Jurkat, Clone E6-1 (cell line): ENCODE measurements at regions not wholly inside any gene's neighbourhood (a gene's known extent, or its start where the extent isn't known, plus 50 kb on each side); places are given as distances from the start of the nearest gene placed in this dataset.
A peak's percentile ranks its signal among the peaks of the same experiment; 100 is the strongest.
"Not testable (repeated sequence)": the region's sequence is repeated elsewhere in the genome, so short reads cannot be mapped to it uniquely, and the experiment has no call there.

Source experiments
- DNase-seq: peaks from one replicate; pipeline ENCODE4 v3.0.0-alpha.2; 2011; ENCODE audit warnings: low read depth, low spot score
- H3K4me3 ChIP-seq: 2 replicates; pipeline ENCODE4 v1.5.1; 2011; ENCODE audit warnings: mild to moderate bottlenecking, low read length, control low read depth, moderate library complexity

DNA sequence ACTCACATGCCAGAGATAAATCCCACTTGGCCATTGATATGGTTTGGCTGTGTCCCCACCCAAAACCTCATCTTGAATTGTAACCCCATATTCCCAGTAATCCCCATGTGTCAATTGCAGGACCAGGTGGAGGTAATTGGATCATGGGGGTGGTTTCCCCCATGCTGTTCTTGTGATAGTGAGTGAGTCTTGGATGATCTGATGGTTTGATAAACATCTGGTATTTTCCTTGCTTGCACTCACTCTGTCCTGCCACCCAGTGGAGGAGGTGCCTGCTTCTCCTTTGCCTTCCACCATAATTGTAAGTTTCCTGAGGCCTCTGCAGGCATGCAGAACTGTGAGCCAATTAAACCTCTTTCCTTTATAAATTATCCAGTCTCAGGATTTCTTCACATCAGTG, 50.4 kb upstream of the B3GAT2 start:
- DNase-seq, H3K4me3 ChIP-seq: not testable (repeated sequence)

DNA sequence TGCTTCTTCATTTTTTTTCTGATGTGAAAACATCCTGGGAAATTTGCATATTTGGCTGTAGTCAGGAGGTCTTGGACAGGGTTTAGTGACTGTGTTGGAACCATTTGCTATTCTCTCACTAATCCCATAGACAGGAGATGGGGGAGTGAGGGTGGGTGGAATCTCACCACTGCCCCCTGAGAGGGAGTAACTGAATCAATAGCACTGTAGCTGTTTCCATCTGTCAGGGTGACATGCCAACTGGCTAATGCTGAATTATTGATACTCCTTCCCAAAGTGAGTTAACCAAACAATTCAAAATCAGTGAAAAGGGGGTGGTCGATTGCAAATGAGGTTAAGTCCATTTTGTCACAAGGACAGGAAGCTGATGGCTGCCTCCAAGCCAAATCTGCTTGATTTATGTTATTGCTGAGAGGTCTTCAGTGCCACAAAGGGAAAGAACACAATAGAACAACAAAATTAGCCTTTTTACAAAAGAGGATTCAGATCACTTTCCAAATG, 55.1 kb upstream of the B3GAT2 start:
- no peak overlapping the region for H3K4me3 ChIP-seq
- no peak for DNase-seq

DNA sequence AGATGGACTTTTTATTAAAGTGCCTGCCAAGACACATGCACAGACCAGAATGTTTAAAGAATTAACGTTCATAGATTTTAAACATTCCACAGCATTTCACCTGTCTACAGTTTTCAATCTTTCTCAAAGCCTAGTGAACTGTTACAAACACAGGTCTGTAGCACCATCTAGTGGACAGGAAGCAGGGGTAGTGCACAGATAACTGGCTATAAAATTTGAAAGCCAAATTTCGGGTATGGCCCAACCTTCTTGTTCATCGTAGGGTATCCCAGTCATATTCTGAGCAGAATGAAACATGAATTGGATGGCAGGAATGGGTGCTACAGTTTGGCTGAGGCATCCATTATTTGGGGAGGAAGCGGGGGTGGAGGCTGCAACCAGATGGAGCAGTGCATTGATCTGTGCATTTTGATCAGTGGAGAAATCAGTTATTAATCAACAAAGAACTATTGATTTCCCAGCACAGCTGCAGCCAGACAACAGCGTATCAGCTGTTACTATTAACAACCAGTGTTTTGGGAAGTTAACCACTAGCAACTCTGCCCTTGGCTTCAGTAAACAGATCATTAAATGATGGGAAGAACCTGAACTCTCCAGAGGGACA, 56.1 kb upstream of the B3GAT2 start:
- DNase-seq = peak; percentile 43
- H3K4me3 ChIP-seq = no peak overlapping the region

DNA sequence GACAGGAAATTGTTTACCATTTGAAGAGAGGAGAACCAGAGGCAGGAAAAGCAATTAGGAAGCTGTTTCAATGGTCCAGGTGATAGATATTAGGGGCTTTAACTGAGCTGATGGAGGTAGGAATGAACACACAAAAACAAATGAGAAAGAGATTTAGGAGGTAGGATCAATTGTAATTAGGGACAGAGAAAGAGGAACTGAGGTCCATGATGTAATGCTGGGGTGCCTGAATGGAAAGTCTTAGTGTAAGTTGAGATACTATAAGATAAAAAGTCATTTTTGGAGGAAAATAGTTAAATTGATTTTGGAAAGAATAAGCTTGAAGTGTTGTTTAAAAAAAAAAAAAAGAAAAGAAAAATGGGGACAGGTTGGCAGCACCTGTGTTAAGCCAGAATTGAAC, 58.5 kb upstream of the B3GAT2 start:
- no peak overlapping the region for H3K4me3 ChIP-seq
- DNase-seq = no peak

DNA sequence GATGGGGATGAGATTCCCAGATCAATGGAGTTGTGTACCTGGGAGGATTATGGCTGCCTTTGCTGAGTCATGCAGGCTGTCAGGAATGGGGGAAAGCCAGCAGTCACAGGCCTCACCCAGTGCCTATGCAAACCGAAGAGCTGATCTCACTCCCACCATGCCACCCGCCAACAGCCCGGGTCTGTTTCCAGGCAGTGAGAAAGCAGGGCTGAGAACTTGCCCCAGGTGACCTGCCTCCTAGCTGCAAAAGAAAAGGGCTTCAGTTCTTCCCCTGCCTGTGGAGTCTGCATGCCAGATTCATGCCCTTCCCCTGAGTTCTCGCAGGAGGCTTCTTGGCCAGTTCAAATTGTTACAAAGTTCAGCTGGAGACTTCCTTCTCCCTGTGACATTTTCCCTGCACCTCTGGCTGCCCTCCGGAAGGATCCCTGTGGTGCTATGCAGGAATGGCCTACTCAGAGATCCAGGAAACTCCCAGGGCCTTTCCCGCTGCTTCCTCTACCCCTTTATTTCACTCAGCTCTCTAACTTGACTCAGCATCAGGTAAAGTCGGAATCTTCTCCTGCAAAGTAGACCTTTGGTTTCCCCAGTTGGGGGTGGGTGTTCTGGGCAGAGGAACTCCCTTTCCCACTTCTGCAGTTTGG, 71.5 kb upstream of the B3GAT2 start:
- DNase-seq = no peak
- H3K4me3 ChIP-seq = no peak overlapping the region

DNA sequence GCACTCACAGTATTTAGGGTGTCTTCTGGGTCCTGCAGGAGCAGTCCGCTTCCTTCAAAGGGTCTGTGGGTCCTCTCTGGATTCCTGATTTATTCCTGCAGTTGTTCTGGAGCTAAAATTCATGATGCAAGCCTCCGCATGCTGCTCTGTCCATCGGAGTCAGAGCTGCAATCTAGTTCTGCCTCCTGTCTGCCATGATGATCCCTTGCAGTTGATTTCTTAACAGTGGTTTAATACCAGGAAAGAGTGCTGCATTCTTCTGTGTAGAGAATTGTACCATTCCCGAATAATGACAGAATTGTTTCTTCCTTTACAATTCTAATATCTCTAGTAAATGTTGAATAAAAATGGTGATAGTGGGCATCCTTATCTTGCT, 72.0 kb upstream of the B3GAT2 start:
- no peak for DNase-seq
- H3K4me3 ChIP-seq = no peak overlapping the region

DNA sequence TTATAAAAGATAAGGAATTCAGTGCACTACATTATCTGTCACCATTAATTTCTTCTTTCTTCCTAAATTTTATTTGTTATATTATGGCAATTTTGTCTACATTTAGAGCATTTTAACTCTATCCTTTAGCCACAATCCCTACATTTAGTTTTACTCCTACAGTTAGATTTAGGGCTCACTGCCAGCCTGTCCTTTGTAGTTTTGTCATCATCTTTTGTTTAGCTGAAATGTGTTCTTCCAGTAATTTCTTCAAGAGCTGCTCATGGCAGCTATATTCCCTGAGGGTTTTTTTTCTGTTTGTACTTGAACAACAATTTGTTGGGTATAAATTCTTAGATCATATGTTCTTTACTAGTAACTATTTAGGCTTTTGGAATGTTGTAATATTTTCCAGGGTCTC, 72.7 kb upstream of the B3GAT2 start:
- no peak overlapping the region for H3K4me3 ChIP-seq
- DNase-seq = no peak

DNA sequence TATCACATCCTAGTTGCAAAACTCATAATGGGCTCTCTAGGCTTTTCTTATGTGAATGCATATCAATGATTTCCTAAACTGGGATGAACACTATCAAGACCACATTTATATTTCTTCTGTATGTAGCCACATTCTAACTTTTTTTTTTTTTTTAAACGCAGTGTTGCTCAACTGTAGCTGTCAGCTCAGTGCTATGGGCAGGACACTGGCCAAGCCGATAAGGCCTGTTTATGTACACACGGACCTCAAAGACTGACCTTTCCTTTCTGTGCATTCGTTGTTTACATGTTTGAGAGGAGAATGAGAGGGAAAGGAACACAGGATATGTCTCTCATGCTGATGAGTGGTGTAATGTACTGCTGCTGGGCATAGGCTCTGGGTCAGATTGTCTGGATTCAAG, 75.1 kb upstream of the B3GAT2 start:
- DNase-seq = no peak

DNA sequence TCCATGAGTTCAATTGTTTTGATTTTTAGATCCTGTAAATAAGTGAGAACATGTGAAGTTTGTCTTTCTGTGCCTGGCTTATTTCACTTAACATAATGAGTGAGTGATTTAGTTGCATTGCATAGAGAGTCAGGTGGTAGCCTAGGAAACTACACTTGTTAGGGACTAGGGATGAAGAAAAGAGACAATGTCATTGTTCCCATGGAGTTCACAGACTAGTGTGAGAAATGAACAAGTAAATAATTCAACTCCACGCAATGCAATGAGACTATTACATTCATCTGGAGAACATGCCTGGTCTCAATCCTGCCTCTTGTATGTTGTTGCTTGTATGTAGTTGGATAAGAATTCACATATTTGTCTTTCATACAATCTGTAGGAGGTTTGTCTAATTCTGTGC, 76.3 kb upstream of the B3GAT2 start:
- no peak overlapping the region for H3K4me3 ChIP-seq
- no peak for DNase-seq

More for the DNA sequence above, 75.1 kb upstream of the B3GAT2 start:
- H3K4me3 ChIP-seq = no peak overlapping the region

DNA sequence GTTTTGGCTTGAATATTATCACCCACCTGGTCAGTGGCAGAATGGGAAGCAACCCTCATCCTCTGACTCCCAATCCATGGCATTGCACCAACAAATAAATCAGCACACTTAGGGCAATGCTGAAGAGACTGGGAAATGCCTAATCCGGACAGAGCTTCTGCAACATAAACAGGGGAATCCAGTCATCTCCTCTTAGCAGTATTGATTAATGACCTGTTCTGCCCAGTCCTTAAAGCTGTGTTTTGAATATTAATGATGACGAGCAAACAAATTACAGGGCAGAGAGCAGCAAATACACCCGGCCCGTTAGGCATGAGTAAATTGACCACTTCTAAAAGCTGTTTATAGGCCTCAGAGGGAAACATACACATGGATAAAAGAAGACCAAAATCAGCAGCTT, 77.0 kb upstream of the B3GAT2 start:
- DNase-seq = no peak
- no peak overlapping the region for H3K4me3 ChIP-seq

DNA sequence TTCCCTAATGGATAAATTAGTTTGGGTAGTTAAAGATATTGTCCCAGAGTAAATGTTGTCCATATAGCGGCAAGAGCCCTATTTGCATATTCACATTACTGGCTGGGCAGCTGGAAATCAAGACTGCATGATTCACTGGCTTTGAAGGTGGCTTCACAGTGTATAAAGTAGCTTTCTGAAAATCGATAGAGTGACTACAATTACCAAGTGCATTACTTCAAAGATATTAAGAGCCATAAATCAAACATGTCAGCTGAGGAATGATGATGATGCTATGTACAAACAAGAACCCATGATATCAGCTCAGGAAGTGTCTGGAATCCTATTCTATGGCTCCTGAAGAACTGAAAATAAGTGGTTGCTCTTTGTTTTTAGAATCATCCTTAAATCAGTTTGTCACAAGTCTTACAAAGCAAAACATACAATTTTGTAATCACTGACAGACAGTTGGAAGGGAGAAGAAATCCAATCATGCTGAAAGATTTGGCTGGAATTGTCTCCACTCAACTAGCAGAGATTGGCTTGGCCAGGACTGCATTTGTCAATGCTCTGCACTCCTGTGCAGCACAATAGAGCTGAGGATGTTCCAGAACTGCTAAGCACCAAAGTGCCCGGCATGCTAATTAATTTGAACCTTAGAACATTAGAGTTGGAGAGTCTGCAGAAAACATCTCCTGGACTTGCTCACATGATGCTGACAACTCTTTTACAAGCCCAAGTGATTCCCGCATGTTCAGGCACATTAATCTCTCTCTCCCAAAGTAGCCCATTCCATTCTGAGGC, 77.9 kb upstream of the B3GAT2 start:
- no peak overlapping the region for H3K4me3 ChIP-seq
- no peak for DNase-seq

DNA sequence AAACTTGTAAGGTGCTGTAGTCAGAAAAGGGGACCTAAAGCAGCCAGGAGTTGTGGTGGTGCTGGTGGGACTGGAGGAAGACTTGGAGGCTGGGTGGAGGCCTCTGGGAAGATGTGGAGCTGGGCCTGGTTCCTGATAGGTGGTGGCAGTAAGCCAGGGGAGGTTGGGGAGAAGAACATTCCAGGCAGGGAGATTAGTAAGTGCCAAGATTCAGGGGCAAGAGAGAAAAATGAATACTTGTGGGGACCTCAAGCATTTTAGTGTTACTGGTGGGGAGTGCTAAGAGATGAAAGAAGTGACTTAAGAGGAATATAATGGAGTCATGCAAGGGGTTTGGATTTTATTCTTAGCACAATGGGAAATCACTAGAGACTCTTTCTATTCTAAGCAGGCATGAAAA, 79.0 kb upstream of the B3GAT2 start:
- H3K4me3 ChIP-seq = no peak overlapping the region
- no peak for DNase-seq

DNA sequence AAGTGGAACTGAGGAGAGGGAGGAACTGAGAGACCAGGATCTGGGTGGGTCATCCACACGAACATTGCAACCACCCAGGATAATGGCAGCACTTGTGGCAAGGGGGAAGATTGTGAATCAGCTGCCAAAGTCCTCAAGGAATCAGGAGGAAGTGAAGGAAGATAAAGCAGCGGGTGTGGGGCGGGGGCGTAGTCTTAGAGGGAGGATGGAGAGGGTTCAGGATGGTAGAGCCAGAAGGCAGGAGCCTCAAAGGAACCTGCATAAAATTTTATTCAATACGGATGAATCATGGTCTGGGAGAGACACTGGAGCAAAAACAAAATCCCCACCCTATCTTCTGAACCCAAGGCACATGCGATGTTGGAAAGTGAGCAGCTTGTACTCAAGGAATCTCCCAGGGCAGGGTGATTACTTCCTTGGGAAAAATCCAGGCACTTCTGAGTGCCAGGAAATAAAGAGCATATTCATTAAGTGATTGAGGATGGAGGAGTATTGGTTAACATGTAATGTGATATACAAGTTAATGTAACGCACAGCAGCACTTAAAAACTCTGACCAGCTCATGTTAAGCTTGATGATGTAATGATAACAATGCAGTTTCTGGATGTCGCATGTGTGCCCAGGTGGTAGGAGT, 82.0 kb upstream of the B3GAT2 start:
- DNase-seq = no peak
- no peak overlapping the region for H3K4me3 ChIP-seq

DNA sequence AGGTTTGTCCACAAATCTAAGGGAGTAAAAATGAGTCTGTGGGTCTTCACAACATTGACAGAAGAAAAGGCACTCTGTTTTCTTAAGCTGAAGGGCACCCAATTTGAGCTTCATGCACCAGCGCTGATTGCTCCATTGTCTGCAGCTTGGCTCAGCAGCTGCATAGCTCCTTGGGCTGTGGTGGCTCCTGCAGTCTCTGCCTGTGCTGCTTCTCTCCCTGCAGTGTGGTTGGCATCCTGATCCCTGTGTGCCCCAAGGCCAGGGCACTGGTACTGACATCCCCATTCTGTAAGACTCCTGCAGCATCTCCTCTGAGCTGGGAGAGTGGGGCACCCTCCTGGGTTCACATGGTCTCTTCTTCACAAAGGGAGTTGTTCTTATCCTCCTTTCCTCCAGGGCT, 83.2 kb upstream of the B3GAT2 start:
- DNase-seq = no peak
- no peak overlapping the region for H3K4me3 ChIP-seq

DNA sequence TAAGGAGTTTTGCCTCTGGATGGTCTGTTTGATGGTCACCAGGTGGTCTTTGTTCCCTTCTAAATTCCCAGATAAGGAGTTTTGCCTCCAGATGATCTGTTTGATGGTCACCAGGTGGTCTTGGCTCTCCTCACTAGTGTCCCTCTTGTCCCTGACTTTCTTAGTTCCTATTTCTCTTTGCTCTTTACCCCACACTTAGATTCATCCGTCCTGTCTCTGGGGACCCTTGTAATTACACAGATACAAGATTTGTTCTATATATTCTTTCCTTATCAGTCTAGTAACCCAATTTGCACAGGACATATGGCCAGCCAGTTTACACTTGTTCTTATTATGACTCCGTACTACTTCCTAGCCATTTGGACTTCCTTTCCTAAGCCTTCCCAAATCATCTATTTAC, 84.0 kb upstream of the B3GAT2 start:
- no peak for DNase-seq
- no peak overlapping the region for H3K4me3 ChIP-seq

DNA sequence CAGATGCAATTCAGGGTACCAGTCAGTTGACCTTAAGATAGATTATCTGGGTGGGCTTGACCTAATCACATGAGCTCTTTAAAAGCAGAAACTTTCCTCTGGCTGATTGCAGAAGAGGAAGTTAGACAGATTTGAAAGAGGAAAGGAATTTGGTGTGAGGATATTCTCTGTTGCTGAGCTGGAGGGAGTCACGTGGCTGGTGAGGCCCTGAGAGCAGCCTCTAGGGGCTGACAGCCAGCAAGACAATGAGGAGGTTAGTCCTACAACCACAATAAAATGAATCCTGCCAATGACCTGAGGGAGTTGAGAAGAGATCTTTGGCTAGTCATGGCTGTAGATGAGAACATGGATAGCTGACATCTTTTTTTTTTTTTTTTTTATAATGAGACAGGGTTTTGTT, 87.0 kb upstream of the B3GAT2 start:
- H3K4me3 ChIP-seq = no peak overlapping the region
- DNase-seq = no peak

DNA sequence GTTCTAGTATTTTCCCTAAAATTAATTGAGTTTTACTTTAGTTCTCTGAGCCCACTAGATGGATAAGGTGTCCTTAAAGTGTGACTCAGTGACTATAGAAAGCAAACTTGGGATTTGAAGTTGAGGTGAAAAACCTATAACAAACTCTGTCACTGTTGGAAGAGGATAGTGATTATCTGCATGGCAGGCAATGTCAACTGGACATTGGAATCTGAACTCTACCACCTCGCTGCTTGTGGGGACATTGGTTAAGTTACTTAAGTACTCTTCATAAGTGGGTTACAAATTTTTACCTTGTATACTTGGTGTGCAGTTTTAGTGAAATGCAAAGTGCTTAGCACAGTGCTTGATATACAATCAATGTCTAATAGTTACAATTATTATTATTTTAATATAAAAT, 87.9 kb upstream of the B3GAT2 start:
- no peak for DNase-seq
- H3K4me3 ChIP-seq = no peak overlapping the region

DNA sequence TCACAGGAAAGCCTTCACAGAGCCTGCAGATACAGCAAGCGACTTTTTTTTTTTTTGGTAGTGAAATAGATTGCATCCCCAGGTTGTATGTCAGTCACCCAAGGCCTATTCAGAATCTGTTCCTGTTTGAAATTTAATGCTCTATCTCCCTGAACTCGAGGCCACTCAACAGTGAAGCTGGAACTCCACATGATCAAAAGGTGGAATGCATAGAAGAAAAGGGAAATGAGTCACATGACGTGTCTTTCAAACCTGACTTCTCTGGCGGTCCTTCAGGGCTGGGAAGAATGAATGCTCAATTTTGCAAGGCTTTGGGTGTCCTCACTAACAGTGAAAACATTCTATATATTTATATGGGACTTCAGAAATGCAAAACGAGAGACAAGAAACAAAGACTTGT, 88.4 kb upstream of the B3GAT2 start:
- no peak for DNase-seq
- H3K4me3 ChIP-seq = no peak overlapping the region

DNA sequence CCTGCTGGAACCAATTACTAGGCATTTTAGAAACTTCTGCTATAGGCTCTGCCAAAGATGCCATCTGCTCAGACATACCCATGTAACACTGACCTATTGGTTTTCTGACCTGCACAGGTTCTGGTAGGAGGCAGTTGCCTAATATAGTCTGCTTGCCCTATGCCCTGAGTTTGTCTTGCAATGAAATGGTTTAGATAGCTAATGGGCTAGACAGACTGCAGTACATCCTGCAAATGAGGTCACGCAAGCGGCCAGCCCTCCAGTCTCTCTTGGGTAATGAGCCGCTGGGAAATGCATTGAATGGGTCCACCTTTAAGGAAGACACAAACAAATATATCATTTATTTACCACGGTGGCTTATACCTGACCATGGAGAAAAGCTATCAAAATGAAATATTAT, 90.6 kb upstream of the B3GAT2 start:
- no peak for DNase-seq
- H3K4me3 ChIP-seq = no peak overlapping the region
